H1 (cell line): ENCODE measurements at regions not wholly inside any gene's neighbourhood (a gene's known extent, or its start where the extent isn't known, plus 50 kb on each side); places are given as distances from the start of the nearest gene placed in this dataset.

Experiments used
- CTCF ChIA-PET: fragments of 300-600 bp; sonication (Branson Sonifier 250); formaldehyde crosslinking; loops from one replicate; lab custom pipeline; 2021; ENCODE audit not compliant: partially characterized antibody; lab: Charles Lee
- POLR2A ChIA-PET: fragments of 300-600 bp; sonication (Branson Sonifier 250); formaldehyde crosslinking; loops from one replicate; lab custom pipeline; 2021; ENCODE audit warnings: inconsistent platforms; ENCODE audit not compliant: partially characterized antibody; lab: Charles Lee
- DNase-seq, 2 experiments: peaks; one replicate each; pipeline versions ENCODE4 v3.0.0 to v3.0.0-alpha.2; 2010 to 2022; ENCODE audit warnings: low spot score in 2 of 2, low read depth in 1 of 2, mixed read lengths in 1 of 2
- FAIRE-seq: peaks from 2 replicates; lab custom pipeline; 2011; peaks lifted over from hg19 to GRCh38; lab: Jason Lieb, UNC
- H2AFZ ChIP-seq: 2 replicates; pipeline ENCODE4 v1.8.1; 2012; ENCODE audit warnings: low read length, inconsistent platforms
- H2AK5ac ChIP-seq: 2 replicates; pipeline ENCODE4 v1.6.1; 2013; ENCODE audit warnings: low read depth, low read length
- H2BK120ac ChIP-seq: replicated peaks from 2 replicates; pipeline ENCODE3; 2013; ENCODE audit warnings: low read depth, low read length, inconsistent platforms
- H2BK12ac ChIP-seq: 2 replicates; pipeline ENCODE4 v1.6.1; 2013; ENCODE audit warnings: low read depth, low read length
- H2BK15ac ChIP-seq: 2 replicates; pipeline ENCODE4 v1.6.1; 2013; ENCODE audit warnings: low read length
- H2BK20ac ChIP-seq: 2 replicates; pipeline ENCODE4 v1.6.1; 2013; ENCODE audit warnings: low read length
- H2BK5ac ChIP-seq: 2 replicates; pipeline ENCODE4 v1.6.1; 2013; ENCODE audit warnings: low read depth, low read length
- H3K14ac ChIP-seq: 2 replicates; pipeline ENCODE4 v1.6.1; 2013; ENCODE audit warnings: inconsistent platforms; ENCODE audit not compliant: insufficient read length
- H3K18ac ChIP-seq: 2 replicates; pipeline ENCODE4 v1.6.1; 2013; ENCODE audit warnings: low read length; ENCODE audit errors: extremely low read depth
- H3K23ac ChIP-seq: 2 replicates; pipeline ENCODE4 v1.6.1; 2013; ENCODE audit warnings: inconsistent platforms; ENCODE audit not compliant: insufficient read length
- H3K23me2 ChIP-seq: 2 replicates; pipeline ENCODE4 v1.6.1; 2013; ENCODE audit warnings: low read depth, low read length
- H3K27ac ChIP-seq: 2 replicates; pipeline ENCODE4 v1.6.1; 2011; ENCODE audit warnings: low read depth, low read length, inconsistent platforms
- H3K27me3 ChIP-seq, 4 experiments: replicated peaks in 1 of 4; 1 replicate in 1 of 4; 2 replicates in 3 of 4; pipeline versions ENCODE4 v1.6.1 to v1.8.1; 2011 to 2013; ENCODE audit warnings: low read length in 3 of 4, mild to moderate bottlenecking in 3 of 4, inconsistent platforms in 2 of 4, mixed read lengths in 2 of 4, moderate library complexity in 1 of 4; ENCODE audit not compliant: control insufficient read depth in 3 of 4, insufficient read depth in 3 of 4; ENCODE audit errors: extremely low read depth in 1 of 4
- H3K36me3 ChIP-seq, 4 experiments: 2 replicates each; pipeline versions ENCODE4 v1.6.1 to v1.8.1; 2011 to 2013; ENCODE audit warnings: mild to moderate bottlenecking in 4 of 4, low read length in 3 of 4, moderate library complexity in 2 of 4, control low read depth in 1 of 4, inconsistent platforms in 1 of 4; ENCODE audit not compliant: insufficient read depth in 4 of 4, control insufficient read depth in 2 of 4
- H3K4ac ChIP-seq: replicated peaks from 2 replicates; pipeline ENCODE3; 2013; ENCODE audit warnings: low read length, low read depth, mixed read lengths, inconsistent platforms; ENCODE audit not compliant: insufficient read length
- H3K4me1 ChIP-seq, 4 experiments: replicated peaks in 1 of 4; 1 replicate in 1 of 4; 2 replicates in 3 of 4; pipeline versions ENCODE4 v1.6.1 to v1.8.1; 2011 to 2013; ENCODE audit warnings: low read length in 3 of 4, inconsistent platforms in 2 of 4, mixed read lengths in 1 of 4; ENCODE audit not compliant: insufficient read depth in 4 of 4, control insufficient read depth in 3 of 4
- H3K4me2 ChIP-seq, 2 experiments: 2 replicates each; pipeline versions ENCODE4 v1.6.1 to v1.8.1; 2011 to 2013; ENCODE audit warnings: low read depth in 2 of 2, low read length in 2 of 2, control low read depth in 1 of 2, inconsistent platforms in 1 of 2, mild to moderate bottlenecking in 1 of 2; ENCODE audit not compliant: insufficient read depth in 1 of 2
- H3K4me3 ChIP-seq, 4 experiments: fragments of 200-600, 300-600 bp in 1 of 4; sonication (generic), shearing (Covaris generic), sonication (Bioruptor Twin) in 1 of 4; 2 replicates each; pipeline versions ENCODE4 v1.5.1 to v1.8.1; 2011 to 2016; ENCODE audit warnings: low read length in 4 of 4, low read depth in 3 of 4, control low read depth in 2 of 4, inconsistent platforms in 2 of 4, mild to moderate bottlenecking in 2 of 4, mixed read lengths in 1 of 4, moderate library complexity in 1 of 4; ENCODE audit not compliant: insufficient read depth in 2 of 4; ENCODE audit errors: extremely low read depth in 1 of 4
- H3K56ac ChIP-seq: replicated peaks from 2 replicates; pipeline ENCODE3; 2013; ENCODE audit warnings: low read depth, mild to moderate bottlenecking, mixed read lengths, low read length, inconsistent platforms; ENCODE audit not compliant: insufficient read length
- H3K79me1 ChIP-seq: 2 replicates; pipeline ENCODE4 v1.6.1; 2013; ENCODE audit warnings: low read depth, low read length, control low read depth
- H3K79me2 ChIP-seq, 2 experiments: 2 replicates each; pipeline versions ENCODE4 v1.6.1 to v1.8.1; 2012 to 2013; ENCODE audit warnings: low read length in 2 of 2, mild to moderate bottlenecking in 2 of 2, inconsistent platforms in 1 of 2; ENCODE audit not compliant: insufficient read depth in 2 of 2, control insufficient read depth in 1 of 2
- H3K9ac ChIP-seq, 4 experiments: replicated peaks in 1 of 4; 1 replicate in 1 of 4; 2 replicates in 3 of 4; pipeline versions ENCODE4 v1.6.1 to v1.8.1; 2011 to 2013; ENCODE audit warnings: low read depth in 3 of 4, low read length in 3 of 4, control low read depth in 2 of 4, mild to moderate bottlenecking in 2 of 4, moderate library complexity in 2 of 4, inconsistent platforms in 1 of 4; ENCODE audit errors: extremely low read depth in 1 of 4
- H3K9me3 ChIP-seq, 2 experiments: 2 replicates each; pipeline versions ENCODE4 v1.6.1 to v1.8.1; 2012 to 2013; ENCODE audit warnings: mild to moderate bottlenecking in 2 of 2, moderate library complexity in 2 of 2, control low read depth in 1 of 2, inconsistent platforms in 1 of 2, low read depth in 1 of 2, low read length in 1 of 2, mixed read lengths in 1 of 2; ENCODE audit not compliant: insufficient read depth in 2 of 2
- H4K20me1 ChIP-seq, 2 experiments: replicated peaks in 1 of 2; 2 replicates each; pipeline versions ENCODE3 to v1.8.1; 2011 to 2013; ENCODE audit warnings: inconsistent platforms in 2 of 2, low read length in 2 of 2, mild to moderate bottlenecking in 1 of 2; ENCODE audit not compliant: insufficient read depth in 2 of 2, control insufficient read depth in 1 of 2
- H4K5ac ChIP-seq: 2 replicates; pipeline ENCODE4 v1.6.1; 2013; ENCODE audit warnings: low read length, low read depth, mixed read lengths, inconsistent platforms; ENCODE audit not compliant: insufficient read length
- H4K8ac ChIP-seq: 2 replicates; pipeline ENCODE4 v1.8.0; 2013; ENCODE audit warnings: mild to moderate bottlenecking, moderate library complexity, low read length, inconsistent platforms; ENCODE audit not compliant: insufficient read depth; ENCODE audit errors: extremely low read depth
- H4K91ac ChIP-seq: replicated peaks from 2 replicates; pipeline ENCODE3; 2013; ENCODE audit warnings: low read length, mixed read lengths, inconsistent platforms; ENCODE audit not compliant: insufficient read length
- BCL11A ChIP-seq, 2 experiments: IDR thresholded peaks; one replicate each; pipeline ENCODE4 v1.6.1; 2011; ENCODE audit warnings: low read depth in 2 of 2, low read length in 2 of 2, mild to moderate bottlenecking in 2 of 2
- BRCA1 ChIP-seq: IDR thresholded peaks from 2 replicates; pipeline ENCODE4 v1.6.1; 2012; ENCODE audit warnings: low read depth, low read length, improper control_type of control experiment
- EZH2 ChIP-seq: fragments of 200-600 bp; sonication (generic); IDR thresholded peaks from 2 replicates; pipeline ENCODE4 v1.7.1; 2012; ENCODE audit warnings: low read depth, mild to moderate bottlenecking, moderate library complexity, low read length, inconsistent platforms; ENCODE audit not compliant: severe bottlenecking
- PHF8 ChIP-seq: fragments of 200-600 bp; sonication (generic); conservative IDR thresholded peaks from 2 replicates; pipeline ENCODE4 v1.7.1; 2012; ENCODE audit warnings: low read depth, mild to moderate bottlenecking, inconsistent platforms, low read length, moderate library complexity
- SP4 ChIP-seq: IDR thresholded peaks from 2 replicates; pipeline ENCODE4 v1.6.1; 2012; ENCODE audit warnings: low read length, inconsistent platforms
- TBP ChIP-seq: IDR thresholded peaks from 2 replicates; pipeline ENCODE4 v1.6.1; 2011; ENCODE audit warnings: low read depth, low read length, improper control_type of control experiment
- TCF12 ChIP-seq: IDR thresholded peaks from 2 replicates; pipeline ENCODE4 v1.6.1; 2011; ENCODE audit warnings: low read depth, mild to moderate bottlenecking, low read length
- WGBS, 2 experiments: shearing (Covaris generic) in 1 of 2; methylation state at CpG; one replicate each; pipeline versions ENCODE4 v1.1.6 to v1.1.7; 2013 to 2015; ENCODE audit warnings: low lambda C conversion rate in 2 of 2, mixed read lengths in 2 of 2, inconsistent platforms in 1 of 2, low coverage in 1 of 2, missing lambda C conversion rate in 1 of 2; ENCODE audit not compliant: insufficient replicate concordance in 2 of 2, insufficient coverage in 1 of 2, insufficient read length in 1 of 2; ENCODE audit errors: extremely low coverage in 1 of 2, missing lambda C conversion rate in 1 of 2; 5-methylcytosine and 5-hydroxymethylcytosine counted together
- TF ChIP-seq, protein P1 (sequence below): IDR thresholded peaks from 2 replicates; pipeline ENCODE4 v1.6.1; 2011; ENCODE audit warnings: low read depth, mild to moderate bottlenecking, low read length; ENCODE audit not compliant: insufficient read depth

- no peak overlapping the region for H3K18ac ChIP-seq
- POLR2A ChIA-PET, result no interaction called here
- WGBS, 2 experiments, result 91% methylated on average over 5 of the region's 5 CpGs; no CpG with 5 or more reads in 1 of the 2 experiments
- TF ChIP-seq TCF12 (no peak), EZH2 (no peak), SP4 (no peak), BRCA1 (no peak), TBP (no peak), BCL11A (IDR thresholded peaks at IDR 0.05; ENCODE audit: low read depth in 2 of 2, low read length in 2 of 2) (no peak), PHF8 (no peak)
- TF ChIP-seq, protein P1, sequence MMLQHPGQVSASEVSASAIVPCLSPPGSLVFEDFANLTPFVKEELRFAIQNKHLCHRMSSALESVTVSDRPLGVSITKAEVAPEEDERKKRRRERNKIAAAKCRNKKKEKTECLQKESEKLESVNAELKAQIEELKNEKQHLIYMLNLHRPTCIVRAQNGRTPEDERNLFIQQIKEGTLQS, result no peak
Measured at GRCh38 chr1:101144671-101145448, 92.0 kb upstream of the S1PR1 start.

More at GRCh38 chr1:101144671-101145448, 92.0 kb upstream of the S1PR1 start:
- Histone ChIP-seq H3K56ac (no peak overlapping the region), H3K9ac (no peak overlapping the region), H4K8ac (no peak overlapping the region), H3K9me3 (no peaks in the 10 kb centered on the region), H2AFZ (no peak overlapping the region), H3K23me2 (no peaks in the 10 kb centered on the region), H4K20me1 (no peaks in the 10 kb centered on the region), H3K36me3 (no peaks in the 10 kb centered on the region), H2BK5ac (no peak overlapping the region), H3K79me2 (no peaks in the 10 kb centered on the region), H4K91ac (no peak overlapping the region), H3K4me2 (no peak overlapping the region), H2AK5ac (no peak overlapping the region), H3K4me1 (no peaks in the 10 kb centered on the region), H3K4ac (no peak overlapping the region), H3K27me3 (no peaks in the 10 kb centered on the region), H2BK20ac (no peak overlapping the region), H3K14ac (no peak overlapping the region), H3K79me1 (no peaks in the 10 kb centered on the region), H4K5ac (no peak overlapping the region), H3K23ac (no peak overlapping the region), H2BK15ac (no peak overlapping the region), H3K4me3 (no peak overlapping the region), H2BK12ac (no peak overlapping the region), H3K27ac (no peak overlapping the region), H2BK120ac (no peak overlapping the region)
- DNase-seq, result no peak
- CTCF ChIA-PET, result interaction anchor here (0.6 to 1.4 kb wide), 4 partner anchors 32 to 189 kb away, joined by 3 to 5 read pairs (median 4); no protein-coding TSS in a partner anchor
- FAIRE-seq, result no peak
